NCI-H187 treated with DMSO at 0.1 percent for 48 hours (cell line): ENCODE measurements at regions not wholly inside any gene's neighbourhood (a gene's known extent, or its start where the extent isn't known, plus 50 kb on each side); places are given as distances from the start of the nearest gene placed in this dataset.

Source experiments
- DNase-seq: peaks from one replicate; lab custom pipeline; 2025; lab: John Stamatoyannopoulos, UW

- peak; percentile 89 for DNase-seq
Observed at GRCh38 chr14:36465178-36465577, 54.9 kb downstream of the NKX2-1 start.

GRCh38 chr14:36462890-36463289, 57.1 kb downstream of the NKX2-1 start:
- no peak for DNase-seq

DNA sequence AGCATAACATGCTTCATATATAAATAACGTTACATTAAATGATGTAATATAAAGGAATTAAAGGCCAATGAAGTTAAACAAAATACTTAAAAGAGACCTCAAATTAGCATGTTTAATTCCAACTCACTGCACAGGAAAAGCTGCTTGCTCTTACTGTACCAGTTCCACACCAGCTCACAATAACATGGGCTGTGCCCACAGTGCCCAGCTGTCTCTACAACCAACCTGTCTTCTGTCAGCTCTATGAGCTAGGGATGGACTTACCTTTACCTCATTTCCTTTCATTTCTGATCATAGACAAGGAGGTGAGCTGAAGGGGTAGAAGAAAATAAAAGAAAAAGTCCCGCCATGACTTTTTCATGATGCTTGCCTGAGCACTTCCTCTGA, 64.8 kb downstream of the NKX2-1 start:
- DNase-seq = no peak

GRCh38 chr14:36454599-36455240, 65.3 kb downstream of the NKX2-1 start:
- no peak for DNase-seq

DNA sequence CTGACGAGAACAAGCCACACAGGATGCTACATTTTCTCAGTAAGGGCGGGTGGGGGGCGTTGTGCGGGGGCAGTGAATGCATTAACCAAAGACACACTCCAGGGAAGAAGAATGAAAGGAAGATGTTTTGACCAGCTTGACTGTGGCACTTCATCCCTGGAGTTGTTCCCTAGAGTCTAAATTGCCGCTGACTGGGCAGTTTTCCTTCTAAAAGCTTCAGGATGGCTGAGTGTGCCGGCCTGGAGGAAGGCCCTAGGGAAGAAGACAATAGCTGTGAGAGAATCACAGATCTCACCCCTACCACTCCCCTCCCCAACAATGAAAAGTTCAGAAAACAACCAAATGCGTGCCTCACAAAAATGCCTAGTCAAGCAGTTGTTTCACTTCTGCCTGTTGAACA, 67.2 kb downstream of the NKX2-1 start:
- peak; percentile 93 for DNase-seq

GRCh38 chr14:36451310-36452065, 68.5 kb downstream of the NKX2-1 start:
- DNase-seq = peak; percentile 76

- no peak for DNase-seq
Observed at GRCh38 chr14:36450550-36450949, 69.5 kb downstream of the NKX2-1 start.

DNA sequence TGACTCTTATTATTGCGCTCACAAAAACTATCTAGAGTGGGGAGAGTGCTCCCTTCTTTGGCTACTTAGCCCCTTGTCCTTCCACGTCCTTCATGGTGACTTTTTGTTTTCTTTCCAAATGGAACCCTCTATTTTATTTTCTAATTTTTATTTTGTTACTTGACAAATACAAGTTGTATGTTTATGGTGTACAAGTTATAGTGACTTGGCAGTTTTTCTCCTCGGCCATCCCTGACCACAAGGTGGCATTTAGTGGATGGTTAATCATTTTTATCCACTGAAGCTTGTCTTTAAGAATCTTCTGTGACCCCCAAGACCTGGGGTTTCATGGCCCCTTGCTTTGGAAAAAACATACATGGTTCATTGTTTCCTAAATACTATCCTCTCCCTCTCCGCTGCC, 70.1 kb downstream of the NKX2-1 start:
- no peak for DNase-seq

GRCh38 chr14:36443374-36443773, 76.7 kb downstream of the NKX2-1 start:
- no peak for DNase-seq

- no peak for DNase-seq
Observed at GRCh38 chr14:36442824-36443241, 77.2 kb downstream of the NKX2-1 start.

DNA sequence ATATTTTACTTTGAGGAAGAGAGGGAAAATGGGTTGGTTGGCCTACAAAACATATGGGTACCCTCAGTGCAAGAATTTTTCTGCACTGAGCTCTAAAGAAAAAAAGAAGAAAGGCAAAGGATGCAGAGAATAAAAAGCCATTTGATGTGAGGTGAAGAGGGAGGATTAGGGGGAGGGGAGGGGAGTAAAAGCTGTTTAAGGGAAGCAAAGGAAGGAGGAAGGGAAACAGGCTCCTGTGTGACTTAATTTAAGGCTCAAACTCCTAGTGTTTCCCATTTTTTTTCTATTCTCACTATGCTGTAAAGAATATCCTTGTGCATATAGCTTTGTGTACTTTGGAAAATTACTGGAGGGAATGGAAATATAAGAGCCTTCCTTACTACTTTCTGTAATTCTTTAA, 78.7 kb downstream of the NKX2-1 start:
- DNase-seq = no peak

DNA sequence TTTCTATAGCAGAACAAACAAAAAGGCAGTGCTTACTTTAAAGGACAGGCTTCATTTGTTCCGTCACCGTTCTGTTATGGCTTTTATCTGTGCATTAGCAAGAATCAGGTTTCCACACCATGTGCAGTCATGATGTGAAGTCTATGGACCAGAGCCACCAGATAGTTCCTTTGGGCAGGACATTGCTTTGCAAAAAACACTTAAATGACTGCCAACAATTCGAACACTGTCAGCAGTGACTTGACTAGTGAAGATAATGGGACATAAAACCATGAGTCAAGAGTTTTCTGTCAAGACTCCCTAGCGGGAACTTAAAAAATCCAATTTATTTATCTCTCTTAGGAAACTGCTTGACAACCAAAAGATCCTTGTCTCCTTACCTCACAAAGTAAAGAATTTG, 80.3 kb downstream of the NKX2-1 start:
- peak; percentile 98 for DNase-seq

DNA sequence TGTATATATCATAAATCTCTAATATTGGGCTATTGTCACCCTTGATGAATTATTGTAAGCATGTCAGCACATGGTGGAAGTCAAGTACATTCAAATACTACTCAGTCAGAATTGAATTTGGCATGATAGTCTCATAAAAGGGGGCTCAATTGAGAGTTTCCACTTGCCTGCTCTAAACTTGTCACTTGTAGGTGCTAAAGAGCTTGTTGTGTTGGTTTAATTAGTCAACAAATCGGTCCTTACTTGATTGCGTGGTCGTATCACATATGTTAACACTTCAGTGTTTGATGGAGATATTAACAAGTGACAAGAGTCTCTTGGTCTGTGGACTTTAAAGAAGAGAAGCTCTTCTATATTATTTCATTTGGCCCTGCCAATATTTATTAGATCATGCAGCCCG, 81.1 kb downstream of the NKX2-1 start:
- DNase-seq = no peak

GRCh38 chr14:36430662-36431084, 89.4 kb downstream of the NKX2-1 start:
- no peak for DNase-seq

DNA sequence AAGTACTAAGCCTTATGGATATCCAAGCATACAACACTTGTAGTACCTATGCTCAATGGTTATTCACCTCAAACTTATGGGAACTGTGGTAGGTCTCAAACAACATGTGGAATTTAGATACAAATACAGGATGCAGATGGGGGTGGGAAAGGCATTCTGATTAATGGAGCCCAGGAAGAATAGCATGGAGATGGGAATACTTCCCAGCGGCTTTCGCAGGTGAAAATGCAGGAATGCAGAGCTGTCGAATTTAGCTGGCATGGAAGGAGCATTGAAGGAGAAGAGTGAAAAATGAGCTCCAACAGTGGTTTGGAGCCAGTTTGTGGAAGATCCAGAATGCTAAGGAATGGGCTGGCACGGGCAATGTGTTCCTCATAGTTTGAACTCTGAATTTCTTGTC, 89.9 kb downstream of the NKX2-1 start:
- no peak for DNase-seq

GRCh38 chr14:36429692-36430091, 90.3 kb downstream of the NKX2-1 start:
- no peak for DNase-seq

DNA sequence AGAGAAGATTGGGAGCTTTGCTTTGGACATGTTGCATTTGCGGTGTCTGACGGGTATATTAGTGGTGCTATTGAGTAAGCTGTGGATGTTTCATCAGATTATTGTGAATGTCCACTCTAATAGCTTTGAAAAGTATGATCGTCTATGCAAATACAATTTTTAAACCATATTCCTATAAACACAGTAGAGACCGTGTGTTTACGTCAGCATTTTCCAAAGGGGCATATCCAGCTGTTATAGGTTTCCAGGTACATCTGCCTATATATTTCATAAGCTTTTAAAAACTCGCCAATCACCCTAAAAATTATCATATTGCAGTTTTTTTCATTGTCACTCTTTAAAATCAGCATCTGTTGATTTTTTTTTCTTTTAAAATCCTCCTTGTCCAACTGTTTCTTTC, 91.7 kb downstream of the NKX2-1 start:
- no peak for DNase-seq

DNA sequence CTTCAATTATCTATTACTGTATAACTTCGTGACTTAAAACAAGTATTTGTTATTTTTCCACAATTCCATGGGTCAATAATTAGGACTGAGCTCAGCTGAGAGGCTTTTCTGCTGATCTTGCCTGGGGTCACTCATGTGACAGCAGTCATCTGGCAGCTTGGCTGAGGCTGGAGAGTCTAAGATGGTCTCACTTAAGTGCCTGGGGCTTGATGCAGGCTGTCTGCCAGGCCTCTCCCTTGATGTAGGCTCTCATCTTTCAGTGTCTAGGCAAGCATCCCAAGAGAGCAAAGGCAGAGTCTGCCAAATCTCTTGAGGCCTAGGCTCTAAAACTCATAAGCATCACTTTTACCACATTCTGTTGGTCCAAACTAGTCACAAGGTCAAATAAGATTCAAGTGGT, 93.2 kb downstream of the NKX2-1 start:
- peak; percentile 76 for DNase-seq

DNA sequence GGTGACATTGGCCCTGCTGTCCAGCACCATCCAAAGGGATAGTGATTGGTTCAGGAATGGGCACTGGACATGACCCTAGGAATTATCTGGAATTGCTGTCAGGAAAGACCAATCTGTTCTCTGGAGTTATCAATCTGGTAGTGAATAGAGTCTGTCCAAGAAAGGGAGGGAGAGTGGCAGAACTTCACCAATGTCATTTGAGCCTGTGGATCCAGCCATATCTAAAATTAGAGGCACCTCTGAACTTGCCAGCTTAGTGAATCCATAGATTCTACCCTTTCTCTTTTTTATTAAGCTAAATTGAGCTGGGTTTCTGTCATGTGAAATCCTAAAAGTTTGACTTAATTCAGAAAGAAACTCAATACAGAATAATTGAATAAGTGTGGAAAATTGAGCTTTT, 93.9 kb downstream of the NKX2-1 start:
- DNase-seq = no peak

DNA sequence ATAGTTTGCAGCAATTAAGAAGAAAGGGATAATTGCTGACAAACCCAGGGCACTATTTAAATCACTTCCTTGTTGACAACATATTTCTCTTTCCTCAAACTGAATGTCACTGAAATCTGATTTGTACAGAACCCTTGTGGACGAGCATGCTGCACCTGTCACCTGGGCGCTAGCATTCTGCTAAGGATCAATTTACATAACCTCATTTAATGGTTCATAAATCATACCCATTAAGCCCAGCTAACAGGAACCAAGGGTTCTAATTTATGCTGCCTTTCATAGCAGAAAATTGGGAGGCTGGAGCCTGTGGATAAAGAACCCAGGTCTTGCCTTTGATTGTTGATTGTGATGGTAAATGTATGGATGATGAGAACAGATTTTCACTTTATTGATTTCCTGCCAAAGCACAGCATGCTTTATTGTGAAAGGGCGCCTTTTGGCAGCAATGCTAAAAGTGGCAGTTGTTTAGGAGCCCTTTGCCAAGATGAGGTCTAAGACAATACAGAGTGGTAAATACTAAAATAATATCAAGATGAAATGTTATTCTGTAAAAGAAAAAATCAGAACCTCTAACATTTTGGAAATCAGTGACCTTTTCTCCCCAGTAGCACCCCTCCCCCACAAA, 95.4 kb downstream of the NKX2-1 start:
- peak; percentile 97 for DNase-seq

DNA sequence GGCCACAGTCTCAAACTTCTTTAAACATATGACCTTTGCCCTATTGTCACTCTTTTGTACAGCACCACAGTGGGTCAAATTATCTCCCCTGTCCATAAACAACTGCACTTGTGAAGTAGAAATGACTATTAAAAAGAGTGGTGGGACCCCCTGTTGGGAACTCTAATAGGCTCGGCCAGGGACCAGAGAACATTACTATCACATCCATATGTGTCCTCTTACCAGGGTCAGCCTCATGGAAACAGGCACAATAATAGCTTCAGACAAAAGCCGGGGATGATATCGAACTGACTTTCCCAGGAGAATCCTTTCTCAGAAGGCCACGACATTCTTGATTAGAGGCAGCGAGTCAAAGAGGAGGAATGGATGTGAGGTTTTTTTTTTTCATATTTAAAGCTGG, 96.6 kb downstream of the NKX2-1 start:
- DNase-seq = no peak

- DNase-seq = no peak
Observed at GRCh38 chr14:36420149-36420687, 99.8 kb upstream of the MBIP start.

GRCh38 chr14:36418937-36419336, 98.5 kb upstream of the MBIP start:
- no peak for DNase-seq
